Lower lobe of right lung (tissue), 2 donors: ENCODE measurements at regions not wholly inside any gene's neighbourhood (a gene's known extent, or its start where the extent isn't known, plus 50 kb on each side); places are given as distances from the start of the nearest gene placed in this dataset.

Source experiments
- ATAC-seq, 2 donors: fragments of 200-7000 bp; cut with Tn5 transposase; one replicate each; pipeline ENCODE4 v1.9.1; 2020 to 2022; ENCODE audit warnings: mild to moderate bottlenecking in 2 of 2, moderate library complexity in 2 of 2
- DNase-seq: peaks from one replicate; pipeline ENCODE4 v3.0.0-alpha.2; 2020
- H3K27ac ChIP-seq: fragments of 200-600 bp; one replicate; pipeline ENCODE4 v1.8.0; 2022
- H3K27me3 ChIP-seq: fragments of 200-600 bp; one replicate; pipeline ENCODE4 v1.8.0; 2022; ENCODE audit warnings: low read depth
- H3K36me3 ChIP-seq: fragments of 200-600 bp; one replicate; pipeline ENCODE4 v1.8.0; 2022; ENCODE audit warnings: mild to moderate bottlenecking
- H3K4me1 ChIP-seq: fragments of 200-600 bp; one replicate; pipeline ENCODE4 v1.8.0; 2022
- H3K4me3 ChIP-seq: fragments of 200-600 bp; one replicate; pipeline ENCODE4 v1.8.0; 2022; ENCODE audit warnings: mild to moderate bottlenecking
- H3K9me3 ChIP-seq: fragments of 200-600 bp; one replicate; pipeline ENCODE4 v1.8.0; 2022
- intact Hi-C: fragments of 100-400 bp; cut with DNase I; formaldehyde crosslinking; loops from one replicate; pipeline ENCODE4 v1.11.0; 2022
- TF ChIP-seq, protein P1 (sequence below): fragments of 200-600 bp; IDR thresholded peaks from one replicate; pipeline ENCODE4 v1.8.0; 2022; ENCODE audit warnings: antibody characterized with exemption, mild to moderate bottlenecking
- donor health status: DM: no; HTN: yes; CAD: no; lungs with severe emphysema.

GRCh38 chr5:10031817-10032216 is 217.9 kb downstream of the ATPSCKMT start:
- DNase-seq: no peak
- ATAC-seq: no peak
- Histone ChIP-seq H3K36me3 (no peaks in the 10 kb centered on the region), H3K27ac (no peak overlapping the region), H3K4me3 (no peak overlapping the region), H3K4me1 (no peaks in the 10 kb centered on the region), H3K9me3 (no peaks in the 10 kb centered on the region), H3K27me3 (no peaks in the 10 kb centered on the region)
- TF ChIP-seq, protein P1, sequence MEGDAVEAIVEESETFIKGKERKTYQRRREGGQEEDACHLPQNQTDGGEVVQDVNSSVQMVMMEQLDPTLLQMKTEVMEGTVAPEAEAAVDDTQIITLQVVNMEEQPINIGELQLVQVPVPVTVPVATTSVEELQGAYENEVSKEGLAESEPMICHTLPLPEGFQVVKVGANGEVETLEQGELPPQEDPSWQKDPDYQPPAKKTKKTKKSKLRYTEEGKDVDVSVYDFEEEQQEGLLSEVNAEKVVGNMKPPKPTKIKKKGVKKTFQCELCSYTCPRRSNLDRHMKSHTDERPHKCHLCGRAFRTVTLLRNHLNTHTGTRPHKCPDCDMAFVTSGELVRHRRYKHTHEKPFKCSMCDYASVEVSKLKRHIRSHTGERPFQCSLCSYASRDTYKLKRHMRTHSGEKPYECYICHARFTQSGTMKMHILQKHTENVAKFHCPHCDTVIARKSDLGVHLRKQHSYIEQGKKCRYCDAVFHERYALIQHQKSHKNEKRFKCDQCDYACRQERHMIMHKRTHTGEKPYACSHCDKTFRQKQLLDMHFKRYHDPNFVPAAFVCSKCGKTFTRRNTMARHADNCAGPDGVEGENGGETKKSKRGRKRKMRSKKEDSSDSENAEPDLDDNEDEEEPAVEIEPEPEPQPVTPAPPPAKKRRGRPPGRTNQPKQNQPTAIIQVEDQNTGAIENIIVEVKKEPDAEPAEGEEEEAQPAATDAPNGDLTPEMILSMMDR: no peak
- intact Hi-C loops: no loop called here

DNA sequence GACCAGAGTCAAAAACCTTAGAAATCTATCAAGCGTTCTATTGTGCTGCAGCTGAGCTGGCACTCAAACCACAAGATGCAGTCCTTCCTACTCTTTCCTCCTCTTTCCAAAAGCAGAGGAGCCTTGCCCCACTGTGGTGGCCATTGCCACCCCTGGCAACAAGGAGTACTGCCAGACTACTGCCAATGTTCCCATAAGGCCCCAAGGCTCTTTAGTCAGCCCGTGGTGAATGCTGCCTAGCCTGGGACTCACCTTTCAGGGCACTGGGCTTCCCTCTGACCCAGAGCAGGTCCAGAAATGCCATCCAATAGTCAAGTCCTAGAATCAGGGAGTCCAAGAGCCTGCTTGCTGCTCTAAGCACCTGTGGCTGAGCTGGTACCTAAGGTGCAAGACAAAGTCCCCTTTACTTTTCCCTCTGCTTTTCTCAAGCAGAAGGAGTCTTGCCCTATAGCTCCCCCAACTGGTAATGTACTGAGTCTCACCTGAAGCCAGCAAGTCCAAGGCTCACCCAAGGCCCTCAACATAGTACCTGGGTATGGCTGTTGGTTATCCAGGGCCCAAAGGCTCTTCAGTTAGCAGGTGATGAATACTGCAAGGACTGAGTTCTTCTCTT is 219.4 kb downstream of the ATPSCKMT start:
- Histone ChIP-seq H3K4me3 (no peak overlapping the region), H3K27ac (no peak overlapping the region), H3K36me3 (no peaks in the 10 kb centered on the region), H3K9me3 (no peaks in the 10 kb centered on the region), H3K4me1 (no peaks in the 10 kb centered on the region), H3K27me3 (no peaks in the 10 kb centered on the region)
- intact Hi-C loops: no loop called here
- DNase-seq (no peak), ATAC-seq (peak in 1 of 2 donors; percentile 75)
- TF ChIP-seq, protein P1: no peak

DNA sequence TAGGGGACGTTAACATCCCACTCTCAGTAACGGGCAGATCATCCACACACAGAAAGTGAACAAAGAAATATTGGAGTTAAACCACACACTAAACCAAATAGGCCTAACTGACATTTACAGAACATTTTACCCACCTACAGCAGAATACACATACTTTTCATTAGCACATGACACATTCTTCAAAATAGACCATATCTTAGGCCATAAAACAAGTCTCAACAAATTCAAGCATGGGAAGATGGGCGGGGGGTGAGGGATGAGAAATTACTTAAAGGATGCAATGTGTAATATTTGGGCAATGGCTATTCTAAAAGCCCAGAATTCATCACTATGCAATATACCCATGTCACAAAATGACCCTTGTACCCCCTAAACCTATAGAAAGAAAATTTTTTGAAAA is 226.2 kb downstream of the ATPSCKMT start:
- Histone ChIP-seq H3K4me1 (no peaks in the 10 kb centered on the region), H3K9me3 (no peaks in the 10 kb centered on the region), H3K36me3 (no peaks in the 10 kb centered on the region), H3K4me3 (no peak overlapping the region), H3K27ac (no peak overlapping the region), H3K27me3 (no peaks in the 10 kb centered on the region)
- ATAC-seq (no peak), DNase-seq (no peak)
- intact Hi-C loops: no loop called here
- TF ChIP-seq, protein P1: no peak

DNA sequence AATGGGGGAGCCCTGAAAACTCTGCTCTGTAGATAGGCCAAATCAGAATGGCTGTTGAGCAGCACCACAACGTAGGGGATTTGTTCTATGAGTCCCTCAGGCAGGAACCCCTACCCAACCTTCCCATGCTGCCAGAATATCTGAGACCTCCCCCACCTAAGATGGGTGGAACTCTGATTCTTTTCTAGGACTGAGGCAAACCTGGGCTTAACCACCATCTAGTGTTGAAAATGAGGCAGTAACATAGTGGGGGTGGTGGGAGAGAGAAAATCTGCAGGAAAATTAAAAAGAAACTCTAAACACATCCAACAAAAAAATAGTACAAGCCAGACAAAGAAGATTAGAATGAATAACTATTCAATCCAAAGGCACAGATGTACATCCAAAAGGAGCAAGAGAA is 228.4 kb downstream of the ATPSCKMT start:
- intact Hi-C loops: no loop called here
- no peak for DNase-seq
- H3K27me3 ChIP-seq: no peaks in the 10 kb centered on the region
- no peak overlapping the region for H3K4me3 ChIP-seq
- H3K27ac ChIP-seq: no peak overlapping the region
- TF ChIP-seq, protein P1: no peak
- no peaks in the 10 kb centered on the region for H3K9me3 ChIP-seq
- H3K36me3 ChIP-seq: no peaks in the 10 kb centered on the region
- no peak for ATAC-seq
- no peaks in the 10 kb centered on the region for H3K4me1 ChIP-seq

- DNase-seq (no peak), ATAC-seq (no peak)
- no peaks in the 10 kb centered on the region for H3K27me3 ChIP-seq
- no peaks in the 10 kb centered on the region for H3K36me3 ChIP-seq
- intact Hi-C loops: no loop called here
- TF ChIP-seq, protein P1: no peak
- no peak overlapping the region for H3K4me3 ChIP-seq
- no peaks in the 10 kb centered on the region for H3K9me3 ChIP-seq
- H3K4me1 ChIP-seq: no peaks in the 10 kb centered on the region
- no peak overlapping the region for H3K27ac ChIP-seq
Measured at GRCh38 chr5:10019236-10019635, 230.5 kb downstream of the ATPSCKMT start.
